ENCODE measurements at regions not wholly inside any gene's neighbourhood (a gene's known extent, or its start where the extent isn't known, plus 50 kb on each side); places are given as distances from the start of the nearest gene placed in this dataset.

DNA sequence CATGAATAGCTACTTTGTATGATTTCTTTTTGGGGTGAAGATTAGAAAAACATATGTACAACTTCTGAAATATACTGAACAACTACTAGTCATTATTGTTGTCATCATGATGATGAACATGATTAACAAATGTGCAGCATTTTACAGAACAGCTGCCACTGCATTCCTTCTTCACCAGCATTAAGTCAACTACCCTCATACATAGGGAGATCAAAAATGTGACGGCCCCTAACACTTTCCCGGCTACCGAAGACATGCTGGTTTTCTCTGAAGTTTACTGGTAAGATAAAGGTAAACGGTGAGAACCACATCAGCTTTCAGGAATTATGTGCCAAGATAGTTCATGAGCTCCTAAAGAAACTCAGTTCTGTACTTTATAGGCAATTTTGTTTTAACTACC lies 121.0 kb upstream of the LRATD1 start:
- TF ChIP-seq, protein P1, sequence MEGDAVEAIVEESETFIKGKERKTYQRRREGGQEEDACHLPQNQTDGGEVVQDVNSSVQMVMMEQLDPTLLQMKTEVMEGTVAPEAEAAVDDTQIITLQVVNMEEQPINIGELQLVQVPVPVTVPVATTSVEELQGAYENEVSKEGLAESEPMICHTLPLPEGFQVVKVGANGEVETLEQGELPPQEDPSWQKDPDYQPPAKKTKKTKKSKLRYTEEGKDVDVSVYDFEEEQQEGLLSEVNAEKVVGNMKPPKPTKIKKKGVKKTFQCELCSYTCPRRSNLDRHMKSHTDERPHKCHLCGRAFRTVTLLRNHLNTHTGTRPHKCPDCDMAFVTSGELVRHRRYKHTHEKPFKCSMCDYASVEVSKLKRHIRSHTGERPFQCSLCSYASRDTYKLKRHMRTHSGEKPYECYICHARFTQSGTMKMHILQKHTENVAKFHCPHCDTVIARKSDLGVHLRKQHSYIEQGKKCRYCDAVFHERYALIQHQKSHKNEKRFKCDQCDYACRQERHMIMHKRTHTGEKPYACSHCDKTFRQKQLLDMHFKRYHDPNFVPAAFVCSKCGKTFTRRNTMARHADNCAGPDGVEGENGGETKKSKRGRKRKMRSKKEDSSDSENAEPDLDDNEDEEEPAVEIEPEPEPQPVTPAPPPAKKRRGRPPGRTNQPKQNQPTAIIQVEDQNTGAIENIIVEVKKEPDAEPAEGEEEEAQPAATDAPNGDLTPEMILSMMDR (IDR thresholded peaks at IDR 0.05) = no peak
- TF ChIP-seq EP300 (IDR thresholded peaks at IDR 0.05; ENCODE audit: low read depth) = no peak
- no peak for TF ChIP-seq POLR2A (IDR thresholded peaks at IDR 0.05)
